ENCODE measurements at regions not wholly inside any gene's neighbourhood (a gene's known extent, or its start where the extent isn't known, plus 50 kb on each side); places are given as distances from the start of the nearest gene placed in this dataset.

GRCh38 chr2:193349642-193350041, 1154.9 kb upstream of the TMEFF2 start:
- DNase-seq = no peak

GRCh38 chr2:193348055-193348454, 1153.3 kb upstream of the TMEFF2 start:
- no peak for DNase-seq

- DNase-seq = no peak
Observed at GRCh38 chr2:193336781-193337180, 1142.0 kb upstream of the TMEFF2 start.

- no peak for DNase-seq
Observed at GRCh38 chr2:193334401-193334800, 1139.7 kb upstream of the TMEFF2 start.

GRCh38 chr2:193333539-193333938, 1138.8 kb upstream of the TMEFF2 start:
- DNase-seq = no peak

- DNase-seq = no peak
Observed at GRCh38 chr2:193332941-193333340, 1138.2 kb upstream of the TMEFF2 start.

GRCh38 chr2:193331676-193332075, 1136.9 kb upstream of the TMEFF2 start:
- DNase-seq = no peak

- DNase-seq = no peak
Observed at GRCh38 chr2:193326296-193326695, 1131.6 kb upstream of the TMEFF2 start.

- DNase-seq = no peak
Observed at GRCh38 chr2:193315428-193316091, 1120.8 kb upstream of the TMEFF2 start.

GRCh38 chr2:193303464-193303863, 1108.7 kb upstream of the TMEFF2 start:
- DNase-seq = no peak

GRCh38 chr2:193294371-193294770, 1099.6 kb upstream of the TMEFF2 start:
- DNase-seq = no peak

- DNase-seq = no peak
Observed at GRCh38 chr2:193279361-193279760, 1084.6 kb upstream of the TMEFF2 start.

- no peak for DNase-seq
Observed at GRCh38 chr2:193276988-193277387, 1082.3 kb upstream of the TMEFF2 start.

GRCh38 chr2:193276560-193276959, 1081.8 kb upstream of the TMEFF2 start:
- DNase-seq = no peak

GRCh38 chr2:193276069-193276468, 1081.3 kb upstream of the TMEFF2 start:
- no peak for DNase-seq

- DNase-seq = no peak
Observed at GRCh38 chr2:193272011-193272410, 1077.3 kb upstream of the TMEFF2 start.

- no peak for DNase-seq
Observed at GRCh38 chr2:193270816-193271215, 1076.1 kb upstream of the TMEFF2 start.

GRCh38 chr2:193267496-193268002, 1072.8 kb upstream of the TMEFF2 start:
- no peak for DNase-seq

GRCh38 chr2:193253014-193253530, 1058.3 kb upstream of the TMEFF2 start:
- DNase-seq = no peak

GRCh38 chr2:193251909-193252308, 1057.2 kb upstream of the TMEFF2 start:
- no peak for DNase-seq

GRCh38 chr2:193250389-193250788, 1055.7 kb upstream of the TMEFF2 start:
- DNase-seq = no peak

GRCh38 chr2:193240752-193241151, 1046.0 kb upstream of the TMEFF2 start:
- DNase-seq = no peak

GRCh38 chr2:193231634-193232033, 1036.9 kb upstream of the TMEFF2 start:
- no peak for DNase-seq

GRCh38 chr2:193228276-193228675, 1033.5 kb upstream of the TMEFF2 start:
- DNase-seq = no peak

GRCh38 chr2:193222454-193222853, 1027.7 kb upstream of the TMEFF2 start:
- no peak for DNase-seq
